PC-9 (cell line): ENCODE measurements at regions not wholly inside any gene's neighbourhood (a gene's known extent, or its start where the extent isn't known, plus 50 kb on each side); places are given as distances from the start of the nearest gene placed in this dataset.
"Not testable (repeated sequence)": the region's sequence is repeated elsewhere in the genome, so short reads cannot be mapped to it uniquely, and the experiment has no call there.

Experiments
- BruUV-seq: library from RNA; stranded (reverse); fragments of 400-500 nt; replicated peaks from 2 replicates; lab custom pipeline; 2021; lab: Mats Ljungman, UMichigan
- CTCF ChIA-PET: fragments of 300-600 bp; sonication (Branson Sonifier 250); formaldehyde crosslinking; loops from one replicate; lab custom pipeline; 2022; ENCODE audit warnings: antibody characterized with exemption; lab: Charles Lee
- POLR2A ChIA-PET: fragments of 300-600 bp; sonication (Branson Sonifier 250); formaldehyde crosslinking; loops from one replicate; lab custom pipeline; 2022; ENCODE audit warnings: antibody characterized with exemption; ENCODE audit not compliant: unreplicated experiment; lab: Charles Lee
- DNase-seq, 2 experiments: peaks; one replicate each; pipeline versions ENCODE4 v3.0.0 to v3.0.0-alpha.2; 2015 to 2022; ENCODE audit warnings: mixed read lengths in 1 of 2
- H2AFZ ChIP-seq: fragments of 200-600 bp; sonication (generic); 2 replicates; pipeline ENCODE4 v1.8.1; 2017; ENCODE audit warnings: antibody characterized with exemption
- H3F3A ChIP-seq: fragments of 200-600 bp; sonication (generic); 2 replicates; pipeline ENCODE4 v1.8.1; 2017; ENCODE audit warnings: antibody characterized with exemption, mild to moderate bottlenecking, low read depth; ENCODE audit not compliant: insufficient read depth
- H3K27ac ChIP-seq: fragments of 200-600 bp; sonication (generic); 2 replicates; pipeline ENCODE4 v1.6.1; 2016; ENCODE audit warnings: mixed run types
- H3K27me3 ChIP-seq: fragments of 200-600 bp; sonication (generic); 2 replicates; pipeline ENCODE4 v1.6.1; 2016; ENCODE audit warnings: low read depth, mixed run types; ENCODE audit not compliant: insufficient read depth
- H3K36me3 ChIP-seq: fragments of 200-600 bp; sonication (generic); 2 replicates; pipeline ENCODE4 v1.6.1; 2016; ENCODE audit warnings: low read depth, mixed run types
- H3K4me1 ChIP-seq: fragments of 200-600 bp; sonication (generic); replicated peaks from 2 replicates; pipeline ENCODE4 v1.6.1; 2016; ENCODE audit warnings: mixed run types; ENCODE audit not compliant: insufficient read depth
- H3K4me2 ChIP-seq: fragments of 200-600 bp; sonication (generic); 2 replicates; pipeline ENCODE4 v1.6.1; 2017; ENCODE audit warnings: mixed run types
- H3K4me3 ChIP-seq: fragments of 200-600 bp; sonication (generic); 2 replicates; pipeline ENCODE4 v1.6.1; 2016; ENCODE audit warnings: mixed run types
- H3K79me2 ChIP-seq: fragments of 200-600 bp; sonication (generic); 2 replicates; pipeline ENCODE4 v1.6.1; 2017; ENCODE audit warnings: low read depth, mixed run types
- H3K9me2 ChIP-seq: fragments of 200-600 bp; sonication (generic); 2 replicates; pipeline ENCODE4 v1.8.1; 2017; ENCODE audit warnings: mild to moderate bottlenecking; ENCODE audit not compliant: insufficient read depth
- H3K9me3 ChIP-seq: fragments of 200-600 bp; sonication (generic); 2 replicates; pipeline ENCODE4 v1.8.1; 2016; ENCODE audit warnings: low read depth; ENCODE audit not compliant: insufficient read depth
- H4K20me1 ChIP-seq: fragments of 200-600 bp; sonication (generic); 2 replicates; pipeline ENCODE4 v1.8.1; 2017; ENCODE audit not compliant: insufficient read depth
- CTCF ChIP-seq: fragments of 200-600 bp; sonication (generic); conservative IDR thresholded peaks from 2 replicates; pipeline ENCODE4 v1.6.1; 2017; ENCODE audit warnings: mixed run types, antibody characterized with exemption, mild to moderate bottlenecking, moderate library complexity
- EZH2 ChIP-seq: fragments of 200-600 bp; sonication (generic); IDR thresholded peaks from 2 replicates; pipeline ENCODE4 v1.8.0; 2017; ENCODE audit warnings: antibody characterized with exemption, low read depth
- intact Hi-C: fragments of 100-400 bp; cut with micrococcal nuclease; formaldehyde crosslinking; loops from one replicate; pipeline ENCODE4 v1.10.0; 2022; ENCODE audit not compliant: unreplicated experiment

GRCh38 chr14:30020687-30021086 lies 93.0 kb upstream of the PRKD1 start:
- Histone ChIP-seq H3K36me3 (no peaks in the 10 kb centered on the region), H2AFZ (no peak overlapping the region), H3F3A (no peaks in the 10 kb centered on the region), H3K79me2 (no peaks in the 10 kb centered on the region), H3K27me3 (no peaks in the 10 kb centered on the region), H4K20me1 (no peaks in the 10 kb centered on the region), H3K9me2 (no peaks in the 10 kb centered on the region), H3K9me3 (no peaks in the 10 kb centered on the region), H3K4me2 (no peak overlapping the region), H3K4me3 (no peak overlapping the region), H3K4me1 (no peaks in the 10 kb centered on the region), H3K27ac (no peak overlapping the region)
- intact Hi-C loops = no loop called here
- POLR2A ChIA-PET = no interaction called here
- CTCF ChIA-PET = no interaction called here
- TF ChIP-seq EZH2 (no peak), CTCF (no peak)
- BruUV-seq = no TSS peak
- DNase-seq = no peak

GRCh38 chr14:30023350-30023749 lies 95.7 kb upstream of the PRKD1 start:
- H3K4me2 ChIP-seq, DNase-seq, intact Hi-C loops, H3K79me2 ChIP-seq, H4K20me1 ChIP-seq, H3K9me3 ChIP-seq, H3K4me1 ChIP-seq, H3K36me3 ChIP-seq, H3K9me2 ChIP-seq, H2AFZ ChIP-seq, CTCF ChIA-PET, H3K4me3 ChIP-seq, BruUV-seq, H3F3A ChIP-seq, POLR2A ChIA-PET, H3K27ac ChIP-seq, H3K27me3 ChIP-seq: not testable (repeated sequence)

- ChIA-PET CTCF (no interaction called here), POLR2A (no interaction called here)
- no peaks in the 10 kb centered on the region for H3F3A ChIP-seq
- H2AFZ ChIP-seq = no peak overlapping the region
- no peaks in the 10 kb centered on the region for H3K79me2 ChIP-seq
- no peak overlapping the region for H3K4me2 ChIP-seq
- H3K4me3 ChIP-seq = no peak overlapping the region
- intact Hi-C loops = no loop called here
- DNase-seq = no peak
- TF ChIP-seq EZH2 (no peak), CTCF (no peak)
- H3K36me3 ChIP-seq = no peaks in the 10 kb centered on the region
- no peaks in the 10 kb centered on the region for H4K20me1 ChIP-seq
- no peaks in the 10 kb centered on the region for H3K27me3 ChIP-seq
- no peaks in the 10 kb centered on the region for H3K9me3 ChIP-seq
- H3K9me2 ChIP-seq = no peaks in the 10 kb centered on the region
- H3K27ac ChIP-seq = no peak overlapping the region
- H3K4me1 ChIP-seq = no peaks in the 10 kb centered on the region
- no TSS peak for BruUV-seq
These were observed 106.5 kb upstream of the PRKD1 start for GRCh38 chr14:30034152-30034551.

- Histone ChIP-seq H3F3A (no peaks in the 10 kb centered on the region), H3K4me1 (no peaks in the 10 kb centered on the region), H3K79me2 (no peaks in the 10 kb centered on the region), H3K36me3 (no peaks in the 10 kb centered on the region), H3K4me3 (no peak overlapping the region), H3K4me2 (no peak overlapping the region), H4K20me1 (no peaks in the 10 kb centered on the region), H3K27me3 (no peaks in the 10 kb centered on the region), H2AFZ (no peak overlapping the region), H3K9me2 (no peaks in the 10 kb centered on the region), H3K9me3 (no peaks in the 10 kb centered on the region), H3K27ac (no peak overlapping the region)
- ChIA-PET POLR2A (no interaction called here), CTCF (no interaction called here)
- intact Hi-C loops = no loop called here
- no peak for DNase-seq
- no peak for TF ChIP-seq EZH2
- BruUV-seq = no TSS peak
These were observed 107.7 kb upstream of the PRKD1 start for GRCh38 chr14:30035361-30035760.
